ENCODE measurements at regions not wholly inside any gene's neighbourhood (a gene's known extent, or its start where the extent isn't known, plus 50 kb on each side); places are given as distances from the start of the nearest gene placed in this dataset.

- no peak for TF ChIP-seq CTCF (IDR thresholded peaks at IDR 0.05)
- TF ChIP-seq POLR2A (IDR thresholded peaks at IDR 0.05) = no peak
Observed at GRCh38 chr3:55247666-55248065, 239.4 kb downstream of the WNT5A start.
